ENCODE measurements at regions not wholly inside any gene's neighbourhood (a gene's known extent, or its start where the extent isn't known, plus 50 kb on each side); places are given as distances from the start of the nearest gene placed in this dataset.
A peak's percentile ranks its signal among the peaks of the same experiment; 100 is the strongest.

GRCh38 chr11:70672991-70673653, 274.8 kb downstream of the CTTN start:
- no peak for TF ChIP-seq CTCF (IDR thresholded peaks at IDR 0.05)
- DNase-seq (no peak), ATAC-seq (no peak)
- no peaks in the 10 kb centered on the region for H3K9me3 ChIP-seq
- intact Hi-C loops (cut with DNase I, micrococcal nuclease): no loop called here
- H3K4me1 ChIP-seq (ENCODE audit: low read depth): no peaks in the 10 kb centered on the region
- H3K4me3 ChIP-seq: no peak overlapping the region
- H3K36me3 ChIP-seq (ENCODE audit: low read depth): no peaks in the 10 kb centered on the region

- H3K36me3 ChIP-seq (ENCODE audit: low read depth): no peaks in the 10 kb centered on the region
- no peak for TF ChIP-seq CTCF (IDR thresholded peaks at IDR 0.05)
- no peak overlapping the region for H3K4me3 ChIP-seq
- no peaks in the 10 kb centered on the region for H3K9me3 ChIP-seq
- intact Hi-C loops (cut with DNase I, micrococcal nuclease): no loop called here
- H3K4me1 ChIP-seq (ENCODE audit: low read depth): no peaks in the 10 kb centered on the region
- DNase-seq (no peak), ATAC-seq (no peak)
Measured at GRCh38 chr11:70674605-70675004, 276.3 kb downstream of the CTTN start.

- DNase-seq (peak in 2 of 3 donors; percentile 72 to 79), ATAC-seq (peak; percentile 91)
- intact Hi-C loops (cut with DNase I, micrococcal nuclease): no loop called here
- Histone ChIP-seq H3K9me3 (no peaks in the 10 kb centered on the region), H3K4me3 (no peak overlapping the region), H3K36me3 (ENCODE audit: low read depth) (no peaks in the 10 kb centered on the region), H3K4me1 (ENCODE audit: low read depth) (no peaks in the 10 kb centered on the region)
- no peak for TF ChIP-seq CTCF (IDR thresholded peaks at IDR 0.05)
Measured at GRCh38 chr11:70675697-70676374, 277.5 kb downstream of the CTTN start.

- Histone ChIP-seq H3K4me1 (ENCODE audit: low read depth) (no peaks in the 10 kb centered on the region), H3K9me3 (no peaks in the 10 kb centered on the region), H3K36me3 (ENCODE audit: low read depth) (no peaks in the 10 kb centered on the region), H3K4me3 (no peak overlapping the region)
- TF ChIP-seq CTCF (IDR thresholded peaks at IDR 0.05): no peak
- ATAC-seq (no peak), DNase-seq (peak in 1 of 3 donors; percentile 3)
- intact Hi-C loops (cut with DNase I, micrococcal nuclease): no loop called here
Measured at GRCh38 chr11:70677232-70677916, 279.0 kb downstream of the CTTN start.

- ATAC-seq: no peak
- TF ChIP-seq CTCF (IDR thresholded peaks at IDR 0.05): no peak
- intact Hi-C loops (cut with DNase I, micrococcal nuclease): no loop called here
- peak in 1 of 3 donors; percentile 15 for DNase-seq
- H3K36me3 ChIP-seq (ENCODE audit: low read depth): no peaks in the 10 kb centered on the region
- H3K4me1 ChIP-seq (ENCODE audit: low read depth): no peaks in the 10 kb centered on the region
- H3K9me3 ChIP-seq: no peaks in the 10 kb centered on the region
- no peak overlapping the region for H3K4me3 ChIP-seq
Measured at GRCh38 chr11:70678931-70679900, 280.9 kb downstream of the CTTN start.

Data from mucosa of descending colon (tissue), 3 donors.